ENCODE measurements at regions not wholly inside any gene's neighbourhood (a gene's known extent, or its start where the extent isn't known, plus 50 kb on each side); places are given as distances from the start of the nearest gene placed in this dataset.

DNA sequence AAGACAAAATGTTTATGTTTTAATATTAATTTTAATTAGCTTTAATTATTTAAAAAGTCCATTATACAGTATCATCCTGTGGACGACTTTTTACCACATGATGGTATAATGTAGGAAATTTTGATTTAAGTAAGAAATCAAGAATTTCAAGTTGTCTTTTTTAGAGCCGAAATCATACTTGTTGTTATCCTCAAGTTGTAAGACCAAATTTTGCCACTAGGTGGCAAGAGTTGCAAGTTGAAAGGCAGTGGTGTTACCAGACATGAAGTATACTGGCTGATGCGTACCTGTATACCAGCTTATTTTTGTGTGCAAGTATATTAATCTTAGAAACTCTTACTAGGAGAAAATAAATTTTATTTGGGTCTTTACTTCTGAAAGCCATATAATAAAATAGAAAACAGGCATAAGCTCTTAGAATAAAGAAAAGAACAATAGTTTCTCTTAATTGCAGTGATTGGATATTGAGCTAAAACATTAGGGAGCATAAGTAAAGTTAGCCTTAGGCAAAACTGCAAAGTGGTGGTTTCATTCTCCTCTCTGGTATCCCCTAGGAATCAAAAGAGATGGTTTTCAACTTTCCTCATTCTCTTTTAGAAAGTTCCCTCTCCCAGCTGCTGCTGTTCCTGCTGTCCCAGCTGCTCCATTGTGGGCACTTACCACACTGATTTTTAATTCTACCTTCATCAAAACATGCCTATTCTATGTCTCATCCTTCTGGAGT is 118.0 kb upstream of the WDFY3 start:
- DNase-seq (no peak), ATAC-seq (ENCODE audit: low FRiP score) (peak; percentile 72)
- 14 to 19% methylated on average over 3 of the region's 3 CpGs for WGBS, 2 donors
- no peak overlapping the region for H3K27ac ChIP-seq (ENCODE audit: low read depth in 1 of 2, low read length in 2 of 2)
- H3K4me3 ChIP-seq (ENCODE audit: low read length in 2 of 2): no peak overlapping the region
- intact Hi-C loops (cut with DNase I): loop anchor here (5.0 kb wide), 2 partner anchors 663 to 968 kb away; no protein-coding TSS in a partner anchor
- H3K4me1 ChIP-seq (ENCODE audit: control insufficient read depth in 1 of 2, insufficient read depth in 2 of 2, low read length in 2 of 2): no peaks in the 10 kb centered on the region
- no peaks in the 10 kb centered on the region for H3K36me3 ChIP-seq (ENCODE audit: control insufficient read depth in 1 of 2, insufficient read depth in 2 of 2, low read length in 1 of 2)
- H3K27me3 ChIP-seq (ENCODE audit: control insufficient read depth in 1 of 2, insufficient read depth in 2 of 2, low read length in 1 of 2): no peaks in the 10 kb centered on the region
- no peaks in the 10 kb centered on the region for H3K9me3 ChIP-seq (ENCODE audit: control insufficient read depth, low read length)

GRCh38 chr4:85086721-85087120 is 120.2 kb upstream of the WDFY3 start:
- no peaks in the 10 kb centered on the region for H3K4me1 ChIP-seq (ENCODE audit: control insufficient read depth in 1 of 2, insufficient read depth in 2 of 2, low read length in 2 of 2)
- no peak for DNase-seq
- H3K36me3 ChIP-seq (ENCODE audit: control insufficient read depth in 1 of 2, insufficient read depth in 2 of 2, low read length in 1 of 2): no peaks in the 10 kb centered on the region
- intact Hi-C loops (cut with DNase I): loop anchor here in 1 of 2 donors (5.0 kb wide), 1 partner anchor 966 kb away; no protein-coding TSS in a partner anchor
- H3K27me3 ChIP-seq (ENCODE audit: control insufficient read depth in 1 of 2, insufficient read depth in 2 of 2, low read length in 1 of 2): no peaks in the 10 kb centered on the region
- ATAC-seq (ENCODE audit: low FRiP score): no peak
- WGBS, 2 donors: 79 to 82% methylated on average over 2 of the region's 2 CpGs
- no peak overlapping the region for H3K4me3 ChIP-seq (ENCODE audit: low read length in 2 of 2)
- H3K9me3 ChIP-seq (ENCODE audit: control insufficient read depth, low read length): no peaks in the 10 kb centered on the region
- H3K27ac ChIP-seq (ENCODE audit: low read depth in 1 of 2, low read length in 2 of 2): no peak overlapping the region

DNA sequence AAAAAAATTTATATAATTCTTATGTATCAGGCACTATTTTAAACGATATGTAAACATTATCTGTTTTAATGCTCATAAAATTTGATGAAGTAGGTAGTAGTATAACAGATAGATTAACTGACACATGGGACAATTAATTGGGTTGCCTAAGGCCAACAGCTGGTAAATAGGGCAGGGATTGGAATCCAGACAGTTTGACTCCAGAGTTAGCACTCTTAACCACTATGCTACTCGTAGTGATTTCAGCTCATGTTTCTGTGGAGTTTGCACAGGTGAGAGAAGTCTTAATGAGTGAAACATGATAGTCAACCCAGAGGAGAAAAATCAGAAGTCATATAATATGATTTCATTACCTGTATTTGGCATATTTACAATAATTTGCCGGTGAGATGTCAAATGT is 126.0 kb upstream of the WDFY3 start:
- DNase-seq (no peak), ATAC-seq (ENCODE audit: low FRiP score) (no peak)
- WGBS, 2 donors: 61 to 77% methylated on average over 3 of the region's 3 CpGs
- intact Hi-C loops (cut with DNase I): no loop called here
- Histone ChIP-seq H3K36me3 (ENCODE audit: control insufficient read depth in 1 of 2, insufficient read depth in 2 of 2, low read length in 1 of 2) (no peaks in the 10 kb centered on the region), H3K9me3 (ENCODE audit: control insufficient read depth, low read length) (no peaks in the 10 kb centered on the region), H3K27ac (ENCODE audit: low read depth in 1 of 2, low read length in 2 of 2) (no peak overlapping the region), H3K4me3 (ENCODE audit: low read length in 2 of 2) (no peak overlapping the region), H3K27me3 (ENCODE audit: control insufficient read depth in 1 of 2, insufficient read depth in 2 of 2, low read length in 1 of 2) (no peaks in the 10 kb centered on the region), H3K4me1 (ENCODE audit: control insufficient read depth in 1 of 2, insufficient read depth in 2 of 2, low read length in 2 of 2) (no peaks in the 10 kb centered on the region)

- Histone ChIP-seq H3K4me1 (ENCODE audit: control insufficient read depth in 1 of 2, insufficient read depth in 2 of 2, low read length in 2 of 2) (no peaks in the 10 kb centered on the region), H3K4me3 (ENCODE audit: low read length in 2 of 2) (no peak overlapping the region), H3K27ac (ENCODE audit: low read depth in 1 of 2, low read length in 2 of 2) (no peak overlapping the region), H3K36me3 (ENCODE audit: control insufficient read depth in 1 of 2, insufficient read depth in 2 of 2, low read length in 1 of 2) (no peaks in the 10 kb centered on the region), H3K9me3 (ENCODE audit: control insufficient read depth, low read length) (no peaks in the 10 kb centered on the region), H3K27me3 (ENCODE audit: control insufficient read depth in 1 of 2, insufficient read depth in 2 of 2, low read length in 1 of 2) (no peaks in the 10 kb centered on the region)
- no peak for DNase-seq
- ATAC-seq (ENCODE audit: low FRiP score): no peak
- intact Hi-C loops (cut with DNase I): no loop called here
- whole genome bisulfite sequencing, 2 donors: 8 to 34% methylated on average over 1 of the region's 1 CpG
Measured at GRCh38 chr4:85092943-85093342, 126.5 kb upstream of the WDFY3 start.

GRCh38 chr4:85094735-85095134 is 128.2 kb upstream of the WDFY3 start:
- ATAC-seq (ENCODE audit: low FRiP score): no peak
- H3K27me3 ChIP-seq (ENCODE audit: control insufficient read depth in 1 of 2, insufficient read depth in 2 of 2, low read length in 1 of 2): no peaks in the 10 kb centered on the region
- 77 to 78% methylated on average over 1 of the region's 1 CpG for WGBS, 2 donors
- H3K27ac ChIP-seq (ENCODE audit: low read depth in 1 of 2, low read length in 2 of 2): no peak overlapping the region
- intact Hi-C loops (cut with DNase I): no loop called here
- H3K36me3 ChIP-seq (ENCODE audit: control insufficient read depth in 1 of 2, insufficient read depth in 2 of 2, low read length in 1 of 2): no peaks in the 10 kb centered on the region
- no peaks in the 10 kb centered on the region for H3K4me1 ChIP-seq (ENCODE audit: control insufficient read depth in 1 of 2, insufficient read depth in 2 of 2, low read length in 2 of 2)
- H3K9me3 ChIP-seq (ENCODE audit: control insufficient read depth, low read length): no peaks in the 10 kb centered on the region
- H3K4me3 ChIP-seq (ENCODE audit: low read length in 2 of 2): no peak overlapping the region
- no peak for DNase-seq

GRCh38 chr4:85102606-85103005 is 136.1 kb upstream of the WDFY3 start:
- ATAC-seq (ENCODE audit: low FRiP score): no peak
- 75 to 76% methylated on average over 1 of the region's 1 CpG for WGBS, 2 donors
- Histone ChIP-seq H3K4me1 (ENCODE audit: control insufficient read depth in 1 of 2, insufficient read depth in 2 of 2, low read length in 2 of 2) (no peaks in the 10 kb centered on the region), H3K36me3 (ENCODE audit: control insufficient read depth in 1 of 2, insufficient read depth in 2 of 2, low read length in 1 of 2) (no peaks in the 10 kb centered on the region), H3K27me3 (ENCODE audit: control insufficient read depth in 1 of 2, insufficient read depth in 2 of 2, low read length in 1 of 2) (no peaks in the 10 kb centered on the region), H3K9me3 (ENCODE audit: control insufficient read depth, low read length) (no peaks in the 10 kb centered on the region), H3K4me3 (ENCODE audit: low read length in 2 of 2) (no peak overlapping the region), H3K27ac (ENCODE audit: low read depth in 1 of 2, low read length in 2 of 2) (no peak overlapping the region)
- intact Hi-C loops (cut with DNase I): no loop called here
- DNase-seq: no peak

- DNase-seq (no peak), ATAC-seq (ENCODE audit: low FRiP score) (no peak)
- intact Hi-C loops (cut with DNase I): no loop called here
- Histone ChIP-seq H3K36me3 (ENCODE audit: control insufficient read depth in 1 of 2, insufficient read depth in 2 of 2, low read length in 1 of 2) (no peaks in the 10 kb centered on the region), H3K27me3 (ENCODE audit: control insufficient read depth in 1 of 2, insufficient read depth in 2 of 2, low read length in 1 of 2) (no peaks in the 10 kb centered on the region), H3K4me3 (ENCODE audit: low read length in 2 of 2) (no peak overlapping the region), H3K4me1 (ENCODE audit: control insufficient read depth in 1 of 2, insufficient read depth in 2 of 2, low read length in 2 of 2) (no peaks in the 10 kb centered on the region), H3K27ac (ENCODE audit: low read depth in 1 of 2, low read length in 2 of 2) (no peak overlapping the region), H3K9me3 (ENCODE audit: control insufficient read depth, low read length) (no peaks in the 10 kb centered on the region)
Measured at GRCh38 chr4:85106166-85106565, 139.7 kb upstream of the WDFY3 start.

DNA sequence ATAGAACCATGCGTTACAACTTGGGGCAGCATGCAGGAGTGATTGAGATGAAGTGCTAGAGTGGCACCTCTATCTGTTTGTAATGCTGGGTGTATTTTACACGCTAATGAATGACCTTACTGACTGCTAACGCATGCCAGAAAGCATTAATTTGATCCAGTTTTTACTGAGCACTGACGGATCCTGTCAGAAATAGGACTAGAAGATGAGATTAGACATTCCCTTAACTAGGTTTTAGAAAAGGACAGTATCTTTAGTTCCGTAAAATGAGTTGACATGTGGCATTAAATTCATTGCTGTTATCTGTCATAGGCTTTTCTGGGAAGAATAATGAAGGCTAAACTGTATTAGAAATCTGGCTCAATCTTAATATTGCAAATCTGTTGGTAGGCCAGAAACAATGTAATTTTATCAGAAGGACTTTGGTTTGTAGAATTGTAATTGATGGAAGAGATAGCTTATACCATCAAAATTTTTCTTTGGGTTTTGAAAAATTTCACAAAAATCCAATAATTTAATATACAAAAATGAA is 140.4 kb upstream of the WDFY3 start:
- H3K27ac ChIP-seq (ENCODE audit: low read depth in 1 of 2, low read length in 2 of 2): no peak overlapping the region
- DNase-seq (no peak), ATAC-seq (ENCODE audit: low FRiP score) (no peak)
- no peaks in the 10 kb centered on the region for H3K27me3 ChIP-seq (ENCODE audit: control insufficient read depth in 1 of 2, insufficient read depth in 2 of 2, low read length in 1 of 2)
- no peaks in the 10 kb centered on the region for H3K36me3 ChIP-seq (ENCODE audit: control insufficient read depth in 1 of 2, insufficient read depth in 2 of 2, low read length in 1 of 2)
- no peak overlapping the region for H3K4me3 ChIP-seq (ENCODE audit: low read length in 2 of 2)
- WGBS, 2 donors: 37 to 58% methylated on average over 5 of the region's 5 CpGs
- intact Hi-C loops (cut with DNase I): no loop called here
- no peaks in the 10 kb centered on the region for H3K4me1 ChIP-seq (ENCODE audit: control insufficient read depth in 1 of 2, insufficient read depth in 2 of 2, low read length in 2 of 2)
- H3K9me3 ChIP-seq (ENCODE audit: control insufficient read depth, low read length): no peaks in the 10 kb centered on the region

DNA sequence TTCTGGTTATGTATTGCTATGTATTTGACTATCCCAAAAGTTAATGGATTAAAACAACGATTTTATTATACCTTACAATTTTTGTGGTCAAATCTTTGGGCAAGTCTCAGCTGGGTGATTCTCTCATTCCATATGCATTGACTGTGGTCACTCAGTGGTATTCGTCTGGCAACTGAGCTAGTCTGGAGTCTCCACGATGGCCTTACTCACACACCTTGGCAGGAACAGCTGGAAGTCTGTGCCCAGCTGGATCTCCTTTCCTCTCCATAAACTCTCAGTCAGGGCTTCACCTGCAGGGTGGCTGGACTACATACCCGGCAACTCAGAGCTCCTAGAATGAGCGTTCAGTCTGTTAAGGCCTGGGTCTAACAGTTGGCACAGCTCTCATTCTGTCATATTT is 141.1 kb upstream of the WDFY3 start:
- H3K4me3 ChIP-seq (ENCODE audit: low read length in 2 of 2): no peak overlapping the region
- H3K36me3 ChIP-seq (ENCODE audit: control insufficient read depth in 1 of 2, insufficient read depth in 2 of 2, low read length in 1 of 2): no peaks in the 10 kb centered on the region
- no peaks in the 10 kb centered on the region for H3K27me3 ChIP-seq (ENCODE audit: control insufficient read depth in 1 of 2, insufficient read depth in 2 of 2, low read length in 1 of 2)
- no peak overlapping the region for H3K27ac ChIP-seq (ENCODE audit: low read depth in 1 of 2, low read length in 2 of 2)
- WGBS, 2 donors: 64 to 67% methylated on average over 5 of the region's 5 CpGs
- ATAC-seq (ENCODE audit: low FRiP score) (no peak), DNase-seq (no peak)
- no peaks in the 10 kb centered on the region for H3K9me3 ChIP-seq (ENCODE audit: control insufficient read depth, low read length)
- intact Hi-C loops (cut with DNase I): no loop called here
- no peaks in the 10 kb centered on the region for H3K4me1 ChIP-seq (ENCODE audit: control insufficient read depth in 1 of 2, insufficient read depth in 2 of 2, low read length in 2 of 2)
